OCI-LY7 (cell line): ENCODE measurements at regions not wholly inside any gene's neighbourhood (a gene's known extent, or its start where the extent isn't known, plus 50 kb on each side); places are given as distances from the start of the nearest gene placed in this dataset.

Experiments used
- EZH2phosphoT487 ChIP-seq: fragments of 200-600 bp; sonication (generic); IDR thresholded peaks from 2 replicates; pipeline ENCODE4 v1.6.1; 2018; ENCODE audit warnings: low read depth, borderline replicate concordance, mild to moderate bottlenecking, mixed run types, antibody characterized with exemption, low read length, moderate library complexity, mixed read lengths
- TF ChIP-seq, protein P1 (sequence below): fragments of 200-600 bp; sonication (generic); conservative IDR thresholded peaks from 2 replicates; pipeline ENCODE4 v1.5.1; 2014; ENCODE audit warnings: mild to moderate bottlenecking, antibody characterized with exemption, low read length, moderate library complexity, mixed read lengths

DNA sequence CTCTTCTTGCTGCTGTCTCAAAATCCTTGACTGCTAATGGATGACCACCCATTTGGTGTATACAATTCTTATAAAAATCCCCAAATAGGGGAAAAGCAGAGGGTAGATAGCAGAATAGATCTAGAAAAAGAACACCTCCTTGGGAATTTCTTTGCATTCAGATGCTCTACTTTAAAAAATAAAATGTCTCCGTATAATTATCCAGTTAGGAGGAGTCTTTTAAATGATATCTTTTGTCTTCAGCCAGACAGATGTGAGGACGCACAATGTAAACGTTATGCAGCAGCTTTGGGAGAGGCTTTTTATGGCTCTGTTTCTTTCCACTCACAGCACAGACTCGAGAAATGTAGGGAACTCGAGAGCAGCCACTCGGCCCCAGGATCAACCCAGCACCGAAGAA is 300.2 kb downstream of the IRF8 start:
- TF ChIP-seq, protein P1, sequence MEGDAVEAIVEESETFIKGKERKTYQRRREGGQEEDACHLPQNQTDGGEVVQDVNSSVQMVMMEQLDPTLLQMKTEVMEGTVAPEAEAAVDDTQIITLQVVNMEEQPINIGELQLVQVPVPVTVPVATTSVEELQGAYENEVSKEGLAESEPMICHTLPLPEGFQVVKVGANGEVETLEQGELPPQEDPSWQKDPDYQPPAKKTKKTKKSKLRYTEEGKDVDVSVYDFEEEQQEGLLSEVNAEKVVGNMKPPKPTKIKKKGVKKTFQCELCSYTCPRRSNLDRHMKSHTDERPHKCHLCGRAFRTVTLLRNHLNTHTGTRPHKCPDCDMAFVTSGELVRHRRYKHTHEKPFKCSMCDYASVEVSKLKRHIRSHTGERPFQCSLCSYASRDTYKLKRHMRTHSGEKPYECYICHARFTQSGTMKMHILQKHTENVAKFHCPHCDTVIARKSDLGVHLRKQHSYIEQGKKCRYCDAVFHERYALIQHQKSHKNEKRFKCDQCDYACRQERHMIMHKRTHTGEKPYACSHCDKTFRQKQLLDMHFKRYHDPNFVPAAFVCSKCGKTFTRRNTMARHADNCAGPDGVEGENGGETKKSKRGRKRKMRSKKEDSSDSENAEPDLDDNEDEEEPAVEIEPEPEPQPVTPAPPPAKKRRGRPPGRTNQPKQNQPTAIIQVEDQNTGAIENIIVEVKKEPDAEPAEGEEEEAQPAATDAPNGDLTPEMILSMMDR = no peak
- no peak for TF ChIP-seq EZH2phosphoT487
